K562 (cell line): ENCODE measurements at regions not wholly inside any gene's neighbourhood (a gene's known extent, or its start where the extent isn't known, plus 50 kb on each side); places are given as distances from the start of the nearest gene placed in this dataset.
"Not testable (repeated sequence)": the region's sequence is repeated elsewhere in the genome, so short reads cannot be mapped to it uniquely, and the experiment has no call there.

Experiments
- ATAC-seq: fragments of 200-7000 bp; cut with Tn5 transposase; 3 replicates; pipeline ENCODE4 v1.9.1; 2020; ENCODE audit warnings: moderate library complexity
- BruUV-seq: library from RNA; stranded (reverse); fragments of 400-500 nt; replicated peaks from 2 replicates; lab custom pipeline; 2021; lab: Mats Ljungman, UMichigan
- CTCF ChIA-PET: fragments of 300-600 bp; formaldehyde crosslinking; extraction: SDS; loops from one replicate; lab custom pipeline; 2021; ENCODE audit warnings: low intra/inter-chr PET ratio; lab: Yijun Ruan, JAX
- POLR2A ChIA-PET: fragments of 300-600, 350-650 bp; sonication (Branson Sonifier 250); formaldehyde crosslinking; extraction: SDS; loops from one replicate; lab custom pipeline; 2021; ENCODE audit warnings: antibody characterized with exemption, inconsistent platforms; lab: Yijun Ruan, JAX
- DNase-seq, 4 experiments: peaks; one replicate each; pipeline versions ENCODE4 v3.0.0 to v3.0.0-alpha.2; 2011 to 2018; ENCODE audit warnings: low spot score in 3 of 4, mixed read lengths in 3 of 4; ENCODE audit errors: extremely low read depth in 1 of 4
- FAIRE-seq: peaks from 2 replicates; lab custom pipeline; 2011; peaks lifted over from hg19 to GRCh38; lab: Jason Lieb, UNC
- H2AFZ ChIP-seq: 2 replicates; pipeline ENCODE4 v1.6.0; 2011; ENCODE audit warnings: low read depth, low read length, control low read depth, inconsistent platforms
- H3K27ac ChIP-seq: fragments of 200-600 bp; 3 replicates; pipeline ENCODE4 v1.8.0; 2011; ENCODE audit warnings: low read depth, mild to moderate bottlenecking, control low read depth, inconsistent platforms, low read length, moderate library complexity, mixed read lengths; ENCODE audit errors: extremely low read depth
- H3K27me3 ChIP-seq, 2 experiments: fragments of 300-600 bp in 1 of 2; 2 replicates in 1 of 2; 3 replicates in 1 of 2; pipeline versions ENCODE4 v1.6.0 to v1.8.0; 2011; ENCODE audit warnings: inconsistent platforms in 2 of 2, low read length in 2 of 2, mild to moderate bottlenecking in 1 of 2, mixed read lengths in 1 of 2, moderate library complexity in 1 of 2; ENCODE audit not compliant: control insufficient read depth in 2 of 2, insufficient read depth in 2 of 2
- H3K36me3 ChIP-seq: fragments of 300-600 bp; 3 replicates; pipeline ENCODE4 v1.8.0; 2011; ENCODE audit warnings: mild to moderate bottlenecking, low read length, inconsistent platforms; ENCODE audit not compliant: control insufficient read depth, insufficient read depth
- H3K4me1 ChIP-seq, 2 experiments: fragments of 200-600 bp in 1 of 2; replicated peaks in 1 of 2; 2 replicates in 1 of 2; 3 replicates in 1 of 2; pipeline versions ENCODE4 v1.5.1 to v1.8.0; 2011; ENCODE audit warnings: inconsistent platforms in 2 of 2, low read length in 2 of 2, mild to moderate bottlenecking in 1 of 2, mixed read lengths in 1 of 2, moderate library complexity in 1 of 2; ENCODE audit not compliant: control insufficient read depth in 2 of 2, insufficient read depth in 2 of 2
- H3K4me2 ChIP-seq: 2 replicates; pipeline ENCODE4 v1.6.1; 2011; ENCODE audit warnings: low read length, control low read depth, inconsistent platforms, mixed read lengths; ENCODE audit not compliant: insufficient read depth
- H3K4me3 ChIP-seq: fragments of 200-600 bp; sonication (generic), shearing (Covaris generic); 2 replicates; pipeline ENCODE4 v1.5.1; 2016; ENCODE audit warnings: control low read depth, inconsistent platforms
- H3K79me2 ChIP-seq: fragments of 200-600 bp; 3 replicates; pipeline ENCODE4 v1.8.0; 2011; ENCODE audit warnings: low read length, inconsistent platforms; ENCODE audit not compliant: control insufficient read depth, insufficient read depth
- H3K9ac ChIP-seq, 2 experiments: 2 replicates each; pipeline versions ENCODE4 v1.6.0 to v1.6.1; 2011; ENCODE audit warnings: low read depth in 2 of 2, low read length in 2 of 2, control low read depth in 1 of 2, inconsistent platforms in 1 of 2, mild to moderate bottlenecking in 1 of 2, mixed read lengths in 1 of 2; ENCODE audit not compliant: insufficient read depth in 1 of 2
- H3K9me1 ChIP-seq: one replicate; pipeline ENCODE4 v1.6.0; 2011; ENCODE audit warnings: inconsistent platforms, mild to moderate bottlenecking, low read length, moderate library complexity; ENCODE audit not compliant: control insufficient read depth, insufficient read depth
- H3K9me3 ChIP-seq: replicated peaks from 2 replicates; pipeline ENCODE4 v1.5.1; 2011; ENCODE audit warnings: low read depth, low read length, inconsistent platforms; ENCODE audit not compliant: control insufficient read depth, insufficient read depth
- H4K20me1 ChIP-seq: replicated peaks from 2 replicates; pipeline ENCODE4 v1.6.1; 2011; ENCODE audit warnings: low read length, inconsistent platforms, mixed read lengths; ENCODE audit not compliant: control insufficient read depth, insufficient read depth
- CBX2 ChIP-seq: fragments of 200-600 bp; sonication (generic); IDR thresholded peaks from one replicate; pipeline ENCODE4 v1.6.1; 2012; ENCODE audit warnings: mild to moderate bottlenecking, low read length, inconsistent platforms; ENCODE audit not compliant: insufficient read depth, poor library complexity, severe bottlenecking
- FOXA3 ChIP-seq, 2 experiments: fragments of 450-650 bp in 1 of 2; sonication (generic) in 1 of 2; formaldehyde crosslinking; IDR thresholded peaks in 1 of 2; conservative IDR thresholded peaks in 1 of 2; 2 replicates each; pipeline versions ENCODE4 v1.4.0 to v1.8.0; 2020 to 2022; ENCODE audit warnings: mild to moderate bottlenecking in 2 of 2, missing genetic modification reagents in 1 of 2
- GABPB2 ChIP-seq: fragments of 250-450 bp; sonication (Bioruptor Pico); conservative IDR thresholded peaks from 2 replicates; pipeline ENCODE4 v1.5.1; 2021; ENCODE audit warnings: mild to moderate bottlenecking
- PPARD ChIP-seq: fragments of 250-450 bp; sonication (Bioruptor Pico); IDR thresholded peaks from 2 replicates; pipeline ENCODE4 v1.8.0; 2022; ENCODE audit warnings: inconsistent platforms, mild to moderate bottlenecking, moderate library complexity
- STAG1 ChIP-seq: sonication (generic); formaldehyde crosslinking; IDR thresholded peaks from 2 replicates; pipeline ENCODE4 v1.5.0; 2020; ENCODE audit warnings: missing genetic modification reagents, borderline replicate concordance
- WGBS: fragments of 100-300 bp; shearing (Covaris generic); methylation state at CpG from one replicate; pipeline ENCODE4 v1.1.6; 2016; ENCODE audit warnings: low coverage, mixed read lengths; ENCODE audit not compliant: insufficient coverage; ENCODE audit errors: missing lambda C conversion rate; 5-methylcytosine and 5-hydroxymethylcytosine counted together
- in situ Hi-C: fragments of 300-500 bp; cut with MboI; formaldehyde crosslinking; loops from 4 replicates; pipeline ENCODE4 v1.15.0; 2018; ENCODE audit warnings: inconsistent platforms, mixed read lengths
- intact Hi-C: fragments of 100-400 bp; cut with micrococcal nuclease; formaldehyde crosslinking; loops from 2 replicates; pipeline ENCODE4 v1.14.2; 2022

DNA sequence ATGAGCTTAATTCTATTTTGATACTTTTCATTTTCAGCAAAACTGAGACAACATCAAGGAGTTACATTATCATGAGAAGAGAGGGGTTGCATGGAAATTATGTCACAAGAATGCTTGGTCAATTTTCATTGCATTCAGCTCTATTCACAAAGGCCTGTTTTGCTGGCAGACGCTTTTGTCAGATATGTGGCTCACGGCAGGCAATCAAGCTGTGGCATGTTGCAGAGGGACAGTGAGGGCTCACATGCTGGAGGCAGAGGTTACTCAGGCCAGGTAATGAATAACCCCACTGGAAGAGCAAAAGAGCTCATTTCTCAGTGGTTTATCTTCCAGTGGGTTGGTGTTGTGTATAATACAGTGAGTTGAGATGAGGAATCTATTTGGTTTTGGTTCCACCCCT, 98.7 kb upstream of the RBFOX1 start:
- Histone ChIP-seq H3K4me3 (no peak overlapping the region), H3K9ac (no peak overlapping the region), H3K27me3 (no peaks in the 10 kb centered on the region), H3K9me1 (no peaks in the 10 kb centered on the region), H3K27ac (no peak overlapping the region), H4K20me1 (no peaks in the 10 kb centered on the region), H3K9me3 (no peaks in the 10 kb centered on the region), H3K36me3 (no peaks in the 10 kb centered on the region), H3K4me1 (no peaks in the 10 kb centered on the region), H2AFZ (no peak overlapping the region), H3K4me2 (no peak overlapping the region), H3K79me2 (no peaks in the 10 kb centered on the region)
- in situ Hi-C loops: no loop called here
- DNase-seq (no peak), ATAC-seq (no peak), FAIRE-seq (no peak)
- BruUV-seq: no TSS peak
- CTCF ChIA-PET: no interaction called here
- 0% methylated on average over 2 of the region's 2 CpGs for WGBS
- intact Hi-C loops: no loop called here
- no peak for TF ChIP-seq PPARD (CRISPR knock-in tag)
- POLR2A ChIA-PET: no interaction called here

DNA sequence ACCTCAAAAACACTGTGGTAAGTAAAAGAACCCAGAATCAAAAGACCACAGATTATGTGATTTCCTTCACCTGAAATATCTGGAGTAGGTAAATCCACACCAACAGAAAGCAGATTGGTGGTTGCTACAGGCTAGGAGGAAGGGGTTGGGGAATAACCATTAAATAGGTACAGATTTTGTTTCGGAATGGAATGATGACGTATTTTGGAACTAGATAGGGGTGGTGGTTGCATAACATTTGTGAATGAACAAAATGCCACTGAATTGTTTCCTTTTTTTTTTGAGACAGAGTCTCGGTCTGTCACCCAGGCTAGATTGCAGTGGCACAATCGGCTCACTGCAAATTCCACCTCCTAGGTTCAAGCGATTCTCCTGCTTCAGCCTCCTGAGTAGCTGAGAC, 100.9 kb upstream of the RBFOX1 start:
- ChIA-PET POLR2A (no interaction called here), CTCF (no interaction called here)
- H3K27ac ChIP-seq: no peak overlapping the region
- no peak overlapping the region for H2AFZ ChIP-seq
- FAIRE-seq (no peak), ATAC-seq (no peak), DNase-seq (no peak)
- intact Hi-C loops (no loop called here), in situ Hi-C loops (no loop called here)
- no peak overlapping the region for H3K4me3 ChIP-seq
- WGBS: 0% methylated on average over 3 of the region's 5 CpGs
- TF ChIP-seq FOXA3 (CRISPR knock-in tag; conservative IDR thresholded peaks at IDR 0.05 in 1 of 2, IDR thresholded peaks at IDR 0.05 in 1 of 2) (no peak), STAG1 (no peak), CBX2 (no peak), GABPB2 (no peak)
- no peak overlapping the region for H3K4me2 ChIP-seq
- H3K79me2 ChIP-seq: no peaks in the 10 kb centered on the region
- no peaks in the 10 kb centered on the region for H3K4me1 ChIP-seq
- H3K9me1 ChIP-seq: no peaks in the 10 kb centered on the region
- H3K9me3 ChIP-seq: no peaks in the 10 kb centered on the region
- H3K27me3 ChIP-seq: peaks cover 4 to 7% of the 10 kb centered on the region in 2 experiments; a peak in 2 of 5 replicates
- H3K9ac ChIP-seq: no peak overlapping the region
- no peaks in the 10 kb centered on the region for H4K20me1 ChIP-seq
- no peaks in the 10 kb centered on the region for H3K36me3 ChIP-seq
- no TSS peak for BruUV-seq

DNA sequence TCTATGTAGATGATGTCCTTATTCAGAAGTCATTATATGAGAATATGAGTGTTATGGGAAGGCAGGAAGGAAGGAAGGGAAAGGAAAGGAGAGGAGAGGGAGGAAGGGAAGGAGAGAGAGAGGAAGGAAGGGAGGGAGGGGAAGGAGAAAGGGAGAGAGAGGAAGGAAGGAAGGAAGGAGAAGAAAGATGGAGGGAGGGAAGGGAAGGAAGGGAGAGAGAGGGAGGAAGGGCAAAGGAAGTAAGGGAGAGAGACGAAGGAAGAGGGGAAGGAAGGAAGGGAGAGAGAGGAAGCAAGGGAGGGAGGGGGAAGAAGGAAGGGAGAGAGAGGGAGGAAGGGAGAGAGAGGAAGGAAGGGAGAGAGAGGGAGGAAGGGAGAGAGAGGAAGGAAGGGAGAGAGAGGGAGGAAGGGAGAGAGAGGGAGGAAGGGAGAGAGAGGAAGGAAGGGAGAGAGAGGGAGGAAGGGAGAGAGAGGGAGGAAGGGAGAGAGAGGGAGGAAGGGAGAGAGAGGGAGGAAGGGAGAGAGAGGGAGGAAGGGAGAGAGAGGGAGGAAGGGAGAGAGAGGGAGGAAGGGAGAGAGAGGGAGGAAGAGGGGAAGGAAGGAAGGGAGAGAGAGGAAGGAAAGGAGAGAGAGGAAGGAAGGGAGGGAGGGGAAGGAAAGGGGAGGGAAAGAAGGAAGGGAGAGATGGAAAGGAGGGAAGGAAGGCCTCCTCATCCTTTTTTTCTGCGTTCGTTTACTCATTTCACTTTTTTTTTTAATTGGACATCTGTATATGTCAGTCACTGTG, 103.0 kb upstream of the RBFOX1 start:
- H3K36me3 ChIP-seq, H3K9ac ChIP-seq, H3K9me1 ChIP-seq, H3K79me2 ChIP-seq, H3K9me3 ChIP-seq, in situ Hi-C loops, H3K4me3 ChIP-seq, BruUV-seq, H4K20me1 ChIP-seq, FAIRE-seq, H3K4me1 ChIP-seq, H3K27me3 ChIP-seq, DNase-seq, H3K27ac ChIP-seq, intact Hi-C loops, ATAC-seq, H2AFZ ChIP-seq, CTCF ChIA-PET, POLR2A ChIA-PET, H3K4me2 ChIP-seq: not testable (repeated sequence)
- WGBS: 0% methylated on average over 2 of the region's 3 CpGs
